Brain microvascular endothelial cell (primary cell): ENCODE measurements at regions not wholly inside any gene's neighbourhood (a gene's known extent, or its start where the extent isn't known, plus 50 kb on each side); places are given as distances from the start of the nearest gene placed in this dataset.
"Not testable (repeated sequence)": the region's sequence is repeated elsewhere in the genome, so short reads cannot be mapped to it uniquely, and the experiment has no call there.

ENCODE experiments used
- DNase-seq: peaks from one replicate; pipeline ENCODE4 v3.0.0-alpha.2; 2020
- H3K27ac ChIP-seq: fragments of 250-450 bp; sonication (Bioruptor Pico); 2 replicates; pipeline ENCODE4 v1.5.1; 2020; ENCODE audit warnings: mild to moderate bottlenecking, moderate library complexity
- H3K27me3 ChIP-seq: fragments of 250-450 bp; sonication (Bioruptor Pico); replicated peaks from 2 replicates; pipeline ENCODE4 v1.5.1; 2020; ENCODE audit warnings: mild to moderate bottlenecking
- H3K36me3 ChIP-seq: fragments of 250-450 bp; sonication (Bioruptor Pico); replicated peaks from 2 replicates; pipeline ENCODE4 v1.5.1; 2020; ENCODE audit warnings: mild to moderate bottlenecking
- H3K4me3 ChIP-seq: 2 replicates; pipeline ENCODE4 v1.5.1; 2011; ENCODE audit warnings: low read depth, mild to moderate bottlenecking, control low read depth, low read length, moderate library complexity
- CTCF ChIP-seq: IDR thresholded peaks from 2 replicates; pipeline ENCODE4 v1.5.1; 2011; ENCODE audit warnings: low read depth, mild to moderate bottlenecking, moderate library complexity, low read length, control low read depth, inconsistent platforms; ENCODE audit errors: missing control alignments
- in situ Hi-C: cut with HindIII; loops from 2 replicates; pipeline ENCODE4 v1.10.0; 2017; ENCODE audit warnings: low sequenced_read_pairs, low pct_ligation_motif_present

GRCh38 chr1:2957329-2957728 lies 63.9 kb upstream of the ACTRT2 start:
- in situ Hi-C loops, result no loop called here

GRCh38 chr1:2959881-2960280 lies 61.4 kb upstream of the ACTRT2 start:
- H3K27ac ChIP-seq, result not testable (repeated sequence)

More at GRCh38 chr1:2957329-2957728, 63.9 kb upstream of the ACTRT2 start:
- Histone ChIP-seq H3K36me3 (no peaks in the 10 kb centered on the region), H3K4me3 (no peak overlapping the region), H3K27ac (no peak overlapping the region), H3K27me3 (no peaks in the 10 kb centered on the region)
- TF ChIP-seq CTCF, result no peak
- DNase-seq, result no peak

GRCh38 chr1:2961081-2961480 lies 60.2 kb upstream of the ACTRT2 start:
- no peak for DNase-seq
- H3K4me3 ChIP-seq, result no peak overlapping the region
- H3K27ac ChIP-seq, result no peak overlapping the region
- no peak for TF ChIP-seq CTCF
- in situ Hi-C loops, result no loop called here
- H3K27me3 ChIP-seq, result no peaks in the 10 kb centered on the region
- no peaks in the 10 kb centered on the region for H3K36me3 ChIP-seq

More at GRCh38 chr1:2959881-2960280, 61.4 kb upstream of the ACTRT2 start:
- H3K4me3 ChIP-seq, DNase-seq, H3K27me3 ChIP-seq, H3K36me3 ChIP-seq, in situ Hi-C loops: not testable (repeated sequence)

- in situ Hi-C loops, result no loop called here
- no peaks in the 10 kb centered on the region for H3K27me3 ChIP-seq
- no peak for DNase-seq
Observed at GRCh38 chr1:2961661-2962060, 59.6 kb upstream of the ACTRT2 start.

GRCh38 chr1:2962061-2962460 lies 59.2 kb upstream of the ACTRT2 start:
- Histone ChIP-seq H3K27me3 (no peaks in the 10 kb centered on the region), H3K27ac (no peak overlapping the region), H3K36me3 (no peaks in the 10 kb centered on the region), H3K4me3 (no peak overlapping the region)
- TF ChIP-seq CTCF, result no peak
- in situ Hi-C loops, result no loop called here
- no peak for DNase-seq

More at GRCh38 chr1:2961661-2962060, 59.6 kb upstream of the ACTRT2 start:
- H3K4me3 ChIP-seq, result no peak overlapping the region
- no peak overlapping the region for H3K27ac ChIP-seq
- TF ChIP-seq CTCF, result no peak
- H3K36me3 ChIP-seq, result no peaks in the 10 kb centered on the region

GRCh38 chr1:2962541-2962940 lies 58.7 kb upstream of the ACTRT2 start:
- no peak for TF ChIP-seq CTCF
- no peak overlapping the region for H3K4me3 ChIP-seq
- no peaks in the 10 kb centered on the region for H3K36me3 ChIP-seq
- H3K27ac ChIP-seq, result no peak overlapping the region
- no peak for DNase-seq
- H3K27me3 ChIP-seq, result no peaks in the 10 kb centered on the region
- in situ Hi-C loops, result no loop called here

GRCh38 chr1:2962946-2963345 lies 58.3 kb upstream of the ACTRT2 start:
- H3K36me3 ChIP-seq, result no peaks in the 10 kb centered on the region
- DNase-seq, result no peak
- TF ChIP-seq CTCF, result no peak
- H3K27me3 ChIP-seq, result no peaks in the 10 kb centered on the region
- in situ Hi-C loops, result no loop called here
- no peak overlapping the region for H3K4me3 ChIP-seq
- H3K27ac ChIP-seq, result no peak overlapping the region
